NCI-H2107 treated with DMSO at 0.1 percent for 48 hours (cell line): ENCODE measurements at regions not wholly inside any gene's neighbourhood (a gene's known extent, or its start where the extent isn't known, plus 50 kb on each side); places are given as distances from the start of the nearest gene placed in this dataset.
"Not testable (repeated sequence)": the region's sequence is repeated elsewhere in the genome, so short reads cannot be mapped to it uniquely, and the experiment has no call there.

Experiments used
- DNase-seq: peaks from one replicate; lab custom pipeline; 2025; ENCODE audit not compliant: unreplicated experiment; lab: John Stamatoyannopoulos, UW

DNA sequence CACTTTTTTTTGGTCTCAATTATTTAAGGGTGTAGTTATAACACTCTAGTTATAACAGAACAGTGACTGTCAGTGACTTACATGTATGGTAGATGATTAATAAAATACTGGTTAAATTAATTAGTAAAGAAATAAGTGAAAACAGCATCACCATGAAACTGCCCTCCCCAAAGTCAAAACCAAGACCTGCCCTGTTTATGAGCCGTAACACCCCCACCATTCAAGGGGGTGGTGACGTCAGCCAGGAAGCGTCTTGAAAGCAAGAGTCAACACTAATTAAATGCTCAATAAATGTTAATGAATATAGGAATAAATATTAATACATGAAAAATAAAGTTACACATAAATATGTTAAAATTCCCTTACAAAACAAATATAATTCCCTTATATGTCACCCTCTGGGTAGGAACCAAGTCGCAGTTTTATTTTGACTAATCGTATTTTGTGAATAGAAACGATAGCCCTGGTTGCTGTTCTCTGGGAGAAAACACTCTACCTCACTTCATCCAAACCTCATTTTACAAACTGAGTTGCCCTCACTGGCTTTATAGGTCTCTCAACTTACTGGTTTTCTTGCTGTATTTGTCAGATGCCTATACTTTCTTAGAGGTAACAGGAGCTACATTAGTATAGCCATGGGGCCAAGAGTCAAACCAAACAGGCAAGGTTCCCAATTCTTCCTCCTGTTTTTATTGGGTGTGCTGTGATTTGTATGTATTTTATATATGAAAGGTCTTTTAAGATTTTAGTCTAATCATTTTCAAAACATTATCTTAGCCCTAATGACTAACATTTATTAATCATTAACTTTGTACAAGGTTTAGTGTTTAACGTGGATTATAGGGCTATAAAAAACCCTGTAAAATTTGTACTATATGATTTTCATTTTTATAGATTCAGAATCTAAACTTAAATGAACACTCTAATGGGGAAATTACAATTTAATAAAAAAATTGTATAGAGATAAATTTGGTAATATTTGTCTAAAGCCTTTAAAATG, 227.9 kb upstream of the IRAK1BP1 start:
- DNase-seq, result no peak

DNA sequence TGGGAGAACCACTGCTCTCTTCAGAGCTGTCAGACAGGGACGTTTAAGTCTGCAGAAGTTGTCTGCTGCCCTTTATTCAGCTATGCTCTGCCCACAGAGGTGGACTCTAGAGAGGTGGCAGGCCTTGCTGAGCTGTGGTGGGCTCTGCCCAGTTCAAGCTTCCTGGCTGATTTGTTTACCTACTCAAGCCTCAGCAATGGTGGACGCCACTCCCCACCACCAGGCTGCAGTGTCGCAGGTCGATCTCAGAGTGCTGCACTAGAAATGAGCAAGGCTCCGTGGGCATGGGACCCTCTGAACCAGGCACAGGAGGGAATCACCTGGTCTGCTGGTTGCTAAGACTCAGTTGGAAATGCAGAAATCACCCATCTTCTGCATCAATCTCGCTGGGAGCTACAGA, 223.4 kb upstream of the IRAK1BP1 start:
- not testable (repeated sequence) for DNase-seq

- not testable (repeated sequence) for DNase-seq
Measured at GRCh38 chr6:78646542-78647415, 220.6 kb upstream of the IRAK1BP1 start.

DNA sequence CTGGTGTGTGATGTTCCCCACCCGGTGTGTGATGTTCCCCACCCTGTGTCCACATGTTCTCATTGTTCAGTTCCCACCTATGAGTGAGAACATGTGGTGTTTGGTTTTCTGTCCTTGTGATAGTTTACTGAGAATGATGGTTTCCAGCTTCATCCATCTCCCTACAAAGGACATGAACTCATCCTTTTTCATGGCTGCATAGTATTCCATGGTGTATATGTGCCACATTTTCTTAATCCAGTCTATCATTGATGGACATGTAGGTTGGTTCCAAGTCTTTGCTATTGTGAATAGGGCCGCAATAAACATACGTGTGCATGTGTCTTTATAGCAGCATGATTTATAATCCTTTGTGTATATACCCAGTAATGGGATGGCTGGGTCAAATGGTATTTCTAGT, 201.5 kb upstream of the IRAK1BP1 start:
- DNase-seq, result not testable (repeated sequence)

DNA sequence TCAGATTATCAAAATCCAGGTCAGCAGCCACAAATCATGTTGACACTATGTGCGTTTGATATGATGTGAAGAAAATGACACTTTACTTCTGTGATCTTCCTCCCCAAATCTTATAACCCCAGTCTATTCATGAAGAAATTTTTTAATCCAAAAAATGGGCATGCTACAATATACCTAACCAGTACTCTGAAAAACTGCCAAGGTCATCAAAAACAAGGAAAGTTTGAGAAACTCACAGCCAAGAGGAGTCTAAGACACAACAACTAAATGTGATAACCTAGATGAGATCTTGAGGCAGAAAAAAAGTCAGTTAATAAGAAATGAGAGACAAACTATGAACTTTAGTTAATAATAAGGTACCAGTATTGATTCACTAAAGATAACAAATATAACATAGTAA, 200.6 kb upstream of the IRAK1BP1 start:
- no peak for DNase-seq

DNA sequence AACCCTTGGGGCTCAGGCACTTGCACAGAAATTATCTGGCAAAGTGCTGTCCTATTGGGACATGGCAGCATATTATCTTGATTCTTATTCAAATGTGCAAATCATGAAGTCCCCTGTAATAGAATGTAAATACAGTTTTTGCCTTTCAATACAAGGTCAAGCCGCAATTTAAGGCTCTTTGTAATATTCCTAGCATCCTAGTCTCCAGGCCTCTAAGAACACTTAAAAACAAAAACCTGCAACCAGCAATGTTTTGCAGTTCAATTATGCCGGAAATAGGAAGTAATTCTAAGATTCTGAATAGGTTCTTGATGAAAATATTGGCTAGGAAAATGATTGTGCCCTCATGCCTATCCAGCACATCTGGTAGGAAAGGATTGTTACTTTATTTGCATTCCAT, 197.2 kb upstream of the IRAK1BP1 start:
- no peak for DNase-seq

- no peak for DNase-seq
Measured at GRCh38 chr6:78670802-78671201, 196.5 kb upstream of the IRAK1BP1 start.

- DNase-seq, result not testable (repeated sequence)
Measured at GRCh38 chr6:78676069-78677007, 191.0 kb upstream of the IRAK1BP1 start.

DNA sequence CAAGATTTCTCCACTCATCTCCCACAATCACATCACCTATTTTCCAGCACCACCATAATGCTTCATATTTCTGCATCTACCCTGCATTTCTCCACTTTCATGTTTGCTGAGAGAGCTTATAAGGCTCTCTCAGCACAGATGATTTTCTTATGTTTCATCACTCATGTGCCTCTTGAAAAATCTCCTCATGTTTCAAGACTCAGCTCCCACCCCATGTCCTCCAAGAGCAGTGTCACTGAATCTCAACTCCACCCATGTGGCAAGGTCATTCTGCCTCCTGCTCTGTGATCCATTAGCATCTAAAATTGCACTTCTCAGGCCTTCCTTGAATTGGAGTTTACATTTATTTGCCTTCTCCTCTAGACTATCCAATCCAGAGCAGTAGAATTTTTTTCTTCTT, 178.7 kb upstream of the IRAK1BP1 start:
- no peak for DNase-seq

DNA sequence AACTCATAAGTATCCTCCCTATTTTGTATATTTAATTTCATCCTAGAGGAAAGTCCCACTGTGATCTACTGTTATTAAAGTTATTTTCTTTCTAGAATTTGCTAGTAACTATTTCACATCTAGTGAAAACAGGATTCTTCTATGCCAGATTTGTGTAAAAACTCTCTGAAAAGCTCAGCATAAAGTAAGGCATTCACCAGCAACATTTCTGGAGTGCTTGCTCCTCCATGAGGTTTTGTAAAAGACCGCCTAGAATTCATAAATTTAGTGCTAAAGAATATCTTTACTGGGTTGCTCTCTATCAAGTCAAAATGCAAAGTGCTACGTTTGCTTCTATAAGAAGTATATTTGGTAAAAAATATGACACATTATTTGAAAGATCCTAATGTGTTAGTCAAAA, 173.5 kb upstream of the IRAK1BP1 start:
- DNase-seq, result no peak

- not testable (repeated sequence) for DNase-seq
Measured at GRCh38 chr6:78694628-78695027, 172.7 kb upstream of the IRAK1BP1 start.

- no peak for DNase-seq
Measured at GRCh38 chr6:78700991-78701390, 166.4 kb upstream of the IRAK1BP1 start.

- no peak for DNase-seq
Measured at GRCh38 chr6:78701407-78701806, 165.9 kb upstream of the IRAK1BP1 start.

GRCh38 chr6:78709021-78709420, 158.3 kb upstream of the IRAK1BP1 start:
- no peak for DNase-seq

DNA sequence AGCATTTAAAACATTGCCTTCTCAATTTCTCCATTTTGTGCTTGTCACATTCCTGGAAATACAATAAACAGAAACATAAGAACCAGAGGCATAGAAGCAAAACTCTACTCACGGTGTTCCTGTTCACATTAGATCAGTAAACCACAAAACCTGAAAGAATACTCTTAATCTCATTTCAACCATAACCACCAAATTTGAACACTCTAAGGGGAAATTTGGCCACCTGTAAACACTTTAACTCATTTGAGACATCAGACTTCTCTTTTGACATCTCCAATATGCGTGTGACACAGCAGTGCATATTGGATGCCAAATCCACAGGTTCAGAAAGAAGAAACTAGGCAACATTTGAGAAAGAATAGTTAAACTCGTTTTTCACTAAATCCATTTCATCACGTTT, 153.8 kb upstream of the IRAK1BP1 start:
- no peak for DNase-seq

DNA sequence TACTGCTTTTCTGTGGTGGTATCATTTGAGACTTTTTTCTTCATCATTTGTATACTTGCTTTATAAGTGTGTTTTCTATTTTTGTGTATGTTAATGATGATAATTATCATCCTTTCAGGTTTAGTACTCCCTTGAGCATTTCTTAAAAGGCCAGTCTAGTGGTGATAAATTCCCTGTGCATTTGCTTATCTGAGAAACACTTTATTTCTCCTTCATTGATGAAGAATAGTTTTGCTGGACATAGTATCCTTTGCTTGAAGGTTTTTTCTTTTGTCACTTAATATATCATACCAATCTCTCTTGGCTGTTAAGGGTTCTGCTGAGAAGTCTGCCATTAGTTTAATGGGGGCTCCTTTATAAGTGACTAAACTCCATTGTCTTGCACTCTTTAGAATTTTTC, 123.2 kb upstream of the IRAK1BP1 start:
- DNase-seq, result no peak

GRCh38 chr6:78746457-78746856, 120.9 kb upstream of the IRAK1BP1 start:
- DNase-seq, result no peak

GRCh38 chr6:78749326-78749725, 118.0 kb upstream of the IRAK1BP1 start:
- DNase-seq, result no peak

DNA sequence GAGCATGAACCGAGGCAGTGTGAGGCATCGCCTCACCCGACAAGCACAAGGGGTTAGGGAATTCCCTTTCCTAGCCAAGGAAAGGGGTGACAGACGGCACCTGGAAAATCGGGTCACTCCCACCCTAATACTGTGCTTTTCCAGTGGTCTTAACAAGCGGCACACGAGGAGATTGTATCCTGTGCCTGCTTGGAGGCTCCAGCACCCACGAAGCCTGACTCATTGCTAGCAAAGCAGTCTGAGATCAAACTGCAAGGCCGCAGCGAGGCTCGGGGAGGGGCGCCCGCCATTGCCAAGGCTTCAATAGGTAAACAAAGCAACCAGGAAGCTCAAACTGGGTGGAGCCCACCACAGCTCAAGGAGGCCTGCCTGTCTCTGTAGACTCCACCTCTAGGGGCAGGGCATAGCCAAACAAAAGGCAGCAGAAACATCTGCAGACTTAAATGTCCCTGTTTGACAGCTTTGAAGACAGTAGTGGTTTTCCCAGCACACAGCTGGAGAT, 109.0 kb upstream of the IRAK1BP1 start:
- not testable (repeated sequence) for DNase-seq

DNA sequence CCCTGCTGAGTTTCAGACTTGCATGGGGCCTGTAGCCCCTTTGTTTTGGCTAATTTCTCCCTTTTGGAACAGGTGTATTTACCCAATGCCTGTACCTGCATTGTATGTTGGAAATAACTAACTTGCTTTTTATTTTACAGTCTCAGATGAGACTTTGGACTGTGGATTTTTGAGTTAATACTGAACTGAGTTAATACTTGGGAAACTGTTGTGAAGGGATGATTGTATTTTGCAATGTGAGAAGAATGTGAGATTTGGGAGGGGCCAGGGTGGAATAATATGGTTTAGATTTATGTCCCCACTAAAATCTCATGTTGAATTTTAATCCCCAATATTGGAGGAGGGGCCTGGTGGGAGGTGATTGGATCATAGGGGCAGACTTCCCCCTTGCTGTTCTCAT, 99.1 kb upstream of the IRAK1BP1 start:
- DNase-seq, result no peak
